Globus pallidus (tissue), 1 donor: ENCODE measurements at regions not wholly inside any gene's neighbourhood (a gene's known extent, or its start where the extent isn't known, plus 50 kb on each side); places are given as distances from the start of the nearest gene placed in this dataset.
"Not testable (repeated sequence)": the region's sequence is repeated elsewhere in the genome, so short reads cannot be mapped to it uniquely, and the experiment has no call there.

ENCODE experiments used
- DNase-seq: peaks from one replicate; pipeline ENCODE4 v3.0.0-alpha.2; 2015; ENCODE audit warnings: low spot score

DNA sequence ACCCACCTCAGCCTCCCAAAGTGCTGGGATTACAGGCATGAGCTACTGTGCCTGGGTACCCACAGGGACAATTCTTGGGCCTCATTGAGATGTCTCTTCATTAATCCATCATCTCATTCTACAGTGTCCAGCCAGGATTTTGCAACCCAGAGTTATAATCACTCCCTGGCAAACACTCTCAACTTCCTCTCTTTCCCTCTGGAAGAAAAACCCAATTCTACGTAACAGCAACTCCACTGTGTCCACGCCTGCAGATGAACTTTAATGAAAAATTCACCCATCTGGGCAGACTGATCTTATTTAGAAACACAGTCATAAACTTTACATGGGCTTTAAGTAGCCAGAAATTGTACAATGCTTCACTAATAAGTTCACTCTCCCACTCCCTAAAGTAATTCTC, 90.1 kb upstream of the ABCC4 start:
- no peak for DNase-seq

- DNase-seq = no peak
Observed at GRCh38 chr13:95391785-95392184, 90.5 kb upstream of the ABCC4 start.

- DNase-seq = no peak
Observed at GRCh38 chr13:95392597-95392996, 91.3 kb upstream of the ABCC4 start.

- no peak for DNase-seq
Observed at GRCh38 chr13:95403349-95404140, 102.3 kb upstream of the ABCC4 start.

- DNase-seq = peak; percentile 78
Observed at GRCh38 chr13:95404141-95404882, 103.1 kb upstream of the ABCC4 start.

DNA sequence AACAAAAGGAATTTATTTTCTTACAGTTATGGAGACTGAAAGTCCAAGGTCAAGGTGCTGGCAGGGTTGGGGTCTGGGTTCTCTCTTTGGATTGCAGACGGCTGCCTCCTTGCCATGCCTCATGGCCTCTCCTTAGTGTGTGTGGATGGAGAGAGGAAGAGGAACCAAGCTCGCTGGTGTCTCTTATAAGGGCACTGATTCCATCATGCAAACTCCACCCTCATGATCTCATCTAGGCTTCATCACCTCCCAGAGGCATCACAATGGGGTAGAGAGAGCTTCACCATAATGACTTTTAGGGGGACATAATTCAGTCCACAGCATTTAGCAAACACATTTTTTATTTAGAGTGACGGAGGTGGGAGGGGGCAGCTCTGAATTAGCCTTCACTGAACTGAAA, 104.9 kb upstream of the ABCC4 start:
- DNase-seq = no peak

DNA sequence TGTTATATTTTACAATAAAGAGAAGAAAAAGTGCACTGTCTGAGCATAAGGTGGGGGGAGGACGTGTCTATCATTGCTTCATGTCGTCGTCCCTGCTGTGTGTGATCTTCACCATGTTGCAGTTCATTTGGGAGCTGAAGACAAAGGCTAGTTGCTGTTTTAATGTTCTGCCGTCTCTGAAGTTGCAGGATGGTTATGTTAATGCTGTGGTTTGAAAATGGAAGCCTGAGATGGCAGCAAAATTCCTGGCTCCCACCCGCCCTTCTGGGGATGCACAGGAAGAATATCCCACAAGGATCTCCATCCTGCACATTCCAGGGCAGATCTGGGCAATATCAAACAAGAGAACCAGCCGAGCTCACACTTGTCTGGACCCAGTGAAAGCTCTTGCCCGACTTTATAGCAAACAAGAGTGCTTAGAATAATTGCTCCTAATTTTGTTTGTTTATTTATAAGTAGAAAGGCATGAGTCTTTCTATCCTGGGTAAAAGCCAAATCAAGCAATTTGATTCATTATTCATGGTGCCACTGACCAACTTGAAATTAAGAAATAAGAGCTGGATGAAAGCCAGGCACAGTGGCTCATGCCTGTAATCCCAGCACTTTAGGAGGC, 110.3 kb upstream of the ABCC4 start:
- DNase-seq = no peak

DNA sequence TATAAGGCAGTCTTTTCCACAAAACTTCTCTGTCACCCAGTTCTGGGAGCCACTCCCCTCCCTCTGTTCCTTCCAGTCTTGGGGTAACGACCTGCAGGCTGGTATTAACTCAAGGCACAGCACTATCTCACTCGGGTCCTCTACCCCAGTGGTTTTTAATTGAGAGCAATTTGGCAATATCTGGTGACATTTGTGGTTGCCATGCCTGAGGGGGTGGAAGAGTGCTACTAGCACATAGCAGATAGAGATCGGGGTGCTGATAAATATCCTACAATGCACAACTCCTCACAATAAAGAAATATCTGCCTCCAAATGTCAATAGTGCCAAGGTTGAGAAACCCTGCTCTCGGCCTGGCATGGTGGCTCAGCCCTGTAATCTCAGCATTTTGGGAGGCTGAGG, 117.7 kb upstream of the ABCC4 start:
- no peak for DNase-seq

- no peak for DNase-seq
Observed at GRCh38 chr13:95420501-95420900, 119.2 kb upstream of the ABCC4 start.

- DNase-seq = no peak
Observed at GRCh38 chr13:95426631-95427030, 125.4 kb upstream of the ABCC4 start.

DNA sequence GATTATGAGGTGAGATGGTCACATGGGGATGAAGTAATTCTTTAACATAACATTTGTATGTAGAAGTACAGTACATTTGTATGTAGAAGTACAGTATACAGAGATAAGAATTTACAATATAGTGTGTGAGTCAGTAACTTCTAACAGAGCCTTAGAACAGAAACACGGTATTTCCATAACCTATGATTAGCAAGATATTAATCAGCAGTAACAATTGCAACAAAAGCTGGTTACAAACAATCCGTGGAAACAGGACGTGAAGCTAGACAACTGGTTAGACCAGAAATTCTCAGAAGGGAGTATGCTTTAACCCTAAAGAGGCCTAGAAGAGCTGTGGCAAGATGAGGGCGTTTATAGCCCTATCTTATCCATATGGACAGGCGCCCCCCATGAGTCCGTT, 122.0 kb upstream of the CLDN10 start:
- DNase-seq = not testable (repeated sequence)

DNA sequence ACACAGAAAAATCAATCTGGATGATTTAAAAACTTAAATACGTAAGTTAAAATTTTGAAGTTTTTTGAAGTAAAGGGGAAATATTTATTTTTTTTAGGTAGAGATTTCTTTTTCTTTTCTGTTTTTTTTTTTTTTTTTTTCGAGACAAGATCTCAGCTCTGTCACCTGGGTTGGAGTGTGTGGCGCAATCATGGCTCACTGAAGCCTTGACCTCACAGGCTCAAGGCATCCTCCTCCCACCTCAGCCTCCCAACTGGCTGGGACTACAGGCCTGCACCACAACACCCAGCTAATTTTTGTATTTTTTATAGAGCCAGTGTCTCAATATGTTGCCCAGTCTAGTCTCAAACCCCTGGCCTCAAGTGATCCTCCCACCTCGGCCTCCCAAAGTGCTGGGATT, 120.4 kb upstream of the CLDN10 start:
- no peak for DNase-seq

GRCh38 chr13:95433537-95433936, 119.0 kb upstream of the CLDN10 start:
- no peak for DNase-seq

DNA sequence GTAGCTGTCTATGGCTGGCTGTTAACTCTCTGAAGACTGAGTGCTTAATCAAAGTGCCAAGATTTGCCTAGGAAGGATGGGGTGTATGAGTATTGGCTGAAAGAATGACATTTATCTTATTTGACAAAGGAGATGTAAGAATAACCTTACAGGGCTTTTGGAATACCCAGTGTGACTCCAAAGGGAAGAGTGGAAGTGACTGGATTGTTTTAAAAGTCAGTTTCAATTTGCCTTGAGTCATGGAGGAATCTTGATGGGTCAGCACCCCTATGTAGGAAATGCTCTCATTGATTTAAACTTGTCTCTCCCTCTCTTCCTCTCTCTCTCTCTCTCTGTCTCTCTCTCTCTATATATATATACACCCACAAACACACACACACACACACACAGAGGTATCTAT, 118.4 kb upstream of the CLDN10 start:
- no peak for DNase-seq

DNA sequence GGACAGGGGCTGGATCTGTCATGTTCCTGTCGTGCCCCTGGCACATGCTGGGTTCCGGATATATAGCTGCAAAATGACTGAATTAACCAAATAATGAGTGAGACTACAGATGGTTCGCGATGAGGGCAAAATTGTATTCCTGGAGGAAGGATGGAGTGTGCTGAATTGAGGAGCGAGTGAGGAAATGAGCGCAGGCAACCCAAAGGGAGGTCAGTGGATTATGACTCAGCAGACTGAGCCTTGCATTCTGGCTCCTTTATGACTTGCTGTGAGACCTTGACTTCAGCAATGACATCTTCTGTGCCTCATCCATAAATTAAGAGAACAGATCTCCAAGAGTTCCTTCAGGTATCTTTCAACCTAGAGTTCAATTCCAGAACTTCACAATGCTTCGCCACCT, 115.0 kb upstream of the CLDN10 start:
- no peak for DNase-seq

DNA sequence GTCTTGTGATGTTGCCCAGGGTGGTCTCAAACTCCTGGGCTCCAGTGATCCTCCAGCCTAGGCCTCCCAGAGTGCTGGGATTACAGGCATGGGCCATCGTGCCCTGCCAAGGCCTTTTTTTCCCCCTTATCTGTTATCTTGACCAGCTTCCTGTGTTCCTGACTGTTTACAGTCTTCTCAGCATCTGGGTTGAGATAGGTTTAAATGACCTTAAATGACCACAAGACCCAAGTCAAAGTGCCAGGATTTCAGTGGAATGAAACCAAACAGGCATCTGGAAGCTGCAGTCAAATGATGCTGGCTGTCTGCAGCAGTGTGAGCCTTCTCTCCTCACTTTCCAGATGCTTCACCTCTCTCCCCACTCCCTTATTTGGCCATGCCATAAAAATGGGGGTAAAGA, 114.2 kb upstream of the CLDN10 start:
- no peak for DNase-seq

GRCh38 chr13:95440441-95441088, 112.0 kb upstream of the CLDN10 start:
- DNase-seq = no peak

DNA sequence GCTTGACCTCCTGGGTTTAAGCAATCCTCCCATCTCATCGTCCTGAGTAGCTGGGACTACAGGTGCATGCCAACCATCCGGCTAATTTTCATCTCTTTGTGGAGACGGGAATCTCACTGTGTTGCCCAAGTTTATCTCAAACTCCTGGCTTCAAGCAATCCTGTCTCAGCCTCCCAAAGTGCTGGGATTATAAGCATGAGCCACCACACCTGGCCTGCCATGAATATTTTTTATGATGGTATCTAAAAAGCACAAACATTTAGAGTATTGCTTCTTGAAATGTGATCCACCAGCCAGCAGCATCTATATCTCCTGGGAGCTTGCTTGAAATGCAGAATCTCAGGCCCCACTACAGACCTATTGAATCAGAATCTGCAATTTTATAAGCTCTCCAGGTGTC, 111.2 kb upstream of the CLDN10 start:
- no peak for DNase-seq

DNA sequence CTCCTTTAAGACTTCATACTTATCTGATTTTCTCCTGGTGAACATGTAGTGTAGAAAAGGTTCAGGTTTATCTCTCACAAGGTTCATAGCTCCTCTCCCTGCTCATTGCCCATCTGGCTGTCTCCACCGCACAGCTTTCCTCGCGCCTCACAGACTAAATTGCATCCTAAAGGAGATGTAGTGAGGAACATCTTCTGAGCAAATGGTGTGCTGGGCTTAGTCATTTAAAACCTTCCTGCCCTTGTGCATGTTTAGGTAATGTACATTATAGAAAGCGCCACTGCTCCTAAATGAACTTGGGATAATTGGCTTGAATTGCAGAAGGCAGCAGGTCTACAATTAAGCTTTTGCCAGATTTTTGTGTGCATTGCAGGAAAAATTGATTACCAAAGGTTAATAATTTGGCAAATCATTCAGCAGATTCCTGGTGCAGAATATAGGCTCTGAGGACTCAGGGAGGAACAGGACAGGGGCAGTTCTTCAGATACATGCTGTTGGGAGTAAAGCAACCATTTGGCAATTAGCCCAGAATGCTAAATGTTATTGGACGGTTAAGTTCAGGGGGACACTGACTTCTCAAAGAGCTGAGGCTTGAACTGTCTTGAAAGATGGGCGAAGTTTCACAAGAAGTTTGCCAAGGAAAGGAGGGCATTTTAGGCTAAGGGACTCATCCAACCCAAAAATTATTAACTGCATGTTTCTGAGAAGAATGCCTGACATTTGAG, 108.4 kb upstream of the CLDN10 start:
- no peak for DNase-seq

- no peak for DNase-seq
Observed at GRCh38 chr13:95445131-95445530, 107.4 kb upstream of the CLDN10 start.

DNA sequence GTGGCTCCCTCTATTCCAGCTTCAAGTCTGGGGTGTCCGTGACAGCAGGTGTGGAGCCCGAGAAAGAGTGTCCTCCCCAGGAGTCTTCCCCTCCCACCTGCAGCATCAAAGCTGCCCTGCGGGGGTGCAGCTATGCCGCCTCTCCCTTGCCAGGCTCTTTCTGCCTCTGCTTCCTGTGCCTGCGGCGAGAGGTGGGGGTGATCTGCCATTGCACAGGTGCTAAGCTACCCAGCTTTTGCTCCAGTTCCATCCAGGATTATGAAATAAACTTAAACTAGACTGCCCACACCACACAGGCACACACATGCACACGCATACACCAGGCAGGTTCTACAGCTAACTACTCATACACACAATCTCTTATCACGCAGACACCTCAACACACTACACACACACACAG, 104.7 kb upstream of the CLDN10 start:
- no peak for DNase-seq

DNA sequence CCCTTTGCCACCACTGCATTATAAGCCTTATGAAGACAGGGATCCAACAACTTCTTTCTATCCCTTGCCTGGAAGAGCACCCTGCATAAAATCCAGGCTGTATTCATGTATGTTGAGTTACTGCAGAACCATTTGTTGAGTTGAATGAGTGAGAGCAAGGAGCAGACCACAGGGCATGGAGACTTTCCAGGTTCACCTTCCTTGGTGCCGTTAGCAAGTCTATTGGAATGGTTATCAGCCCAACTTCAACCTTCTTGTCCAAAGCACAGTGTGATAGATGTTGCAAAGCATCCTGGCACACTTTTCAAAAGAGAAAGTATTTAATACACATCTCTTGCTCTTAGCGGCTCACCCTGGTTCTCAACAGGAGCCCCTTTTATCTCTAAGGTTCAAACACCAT, 100.9 kb upstream of the CLDN10 start:
- no peak for DNase-seq
